K562 (cell line): ENCODE measurements at regions not wholly inside any gene's neighbourhood (a gene's known extent, or its start where the extent isn't known, plus 50 kb on each side); places are given as distances from the start of the nearest gene placed in this dataset.

Experiments used
- ATAC-seq: fragments of 200-7000 bp; cut with Tn5 transposase; 3 replicates; pipeline ENCODE4 v1.9.1; 2020; ENCODE audit warnings: moderate library complexity
- BruUV-seq: library from RNA; stranded (reverse); fragments of 400-500 nt; replicated peaks from 2 replicates; lab custom pipeline; 2021; lab: Mats Ljungman, UMichigan
- CTCF ChIA-PET: fragments of 300-600 bp; formaldehyde crosslinking; extraction: SDS; loops from one replicate; lab custom pipeline; 2021; ENCODE audit warnings: low intra/inter-chr PET ratio; lab: Yijun Ruan, JAX
- POLR2A ChIA-PET: fragments of 300-600, 350-650 bp; sonication (Branson Sonifier 250); formaldehyde crosslinking; extraction: SDS; loops from one replicate; lab custom pipeline; 2021; ENCODE audit warnings: antibody characterized with exemption, inconsistent platforms; lab: Yijun Ruan, JAX
- DNase-seq, 4 experiments: peaks; one replicate each; pipeline versions ENCODE4 v3.0.0 to v3.0.0-alpha.2; 2011 to 2018; ENCODE audit warnings: low spot score in 3 of 4, mixed read lengths in 3 of 4; ENCODE audit errors: extremely low read depth in 1 of 4
- FAIRE-seq: peaks from 2 replicates; lab custom pipeline; 2011; peaks lifted over from hg19 to GRCh38; lab: Jason Lieb, UNC
- H2AFZ ChIP-seq: 2 replicates; pipeline ENCODE4 v1.6.0; 2011; ENCODE audit warnings: low read depth, low read length, control low read depth, inconsistent platforms
- H3K27ac ChIP-seq: fragments of 200-600 bp; 3 replicates; pipeline ENCODE4 v1.8.0; 2011; ENCODE audit warnings: low read depth, mild to moderate bottlenecking, control low read depth, inconsistent platforms, low read length, moderate library complexity, mixed read lengths; ENCODE audit errors: extremely low read depth
- H3K27me3 ChIP-seq, 2 experiments: fragments of 300-600 bp in 1 of 2; 2 replicates in 1 of 2; 3 replicates in 1 of 2; pipeline versions ENCODE4 v1.6.0 to v1.8.0; 2011; ENCODE audit warnings: inconsistent platforms in 2 of 2, low read length in 2 of 2, mild to moderate bottlenecking in 1 of 2, mixed read lengths in 1 of 2, moderate library complexity in 1 of 2; ENCODE audit not compliant: control insufficient read depth in 2 of 2, insufficient read depth in 2 of 2
- H3K36me3 ChIP-seq: fragments of 300-600 bp; 3 replicates; pipeline ENCODE4 v1.8.0; 2011; ENCODE audit warnings: mild to moderate bottlenecking, low read length, inconsistent platforms; ENCODE audit not compliant: control insufficient read depth, insufficient read depth
- H3K4me1 ChIP-seq, 2 experiments: fragments of 200-600 bp in 1 of 2; replicated peaks in 1 of 2; 2 replicates in 1 of 2; 3 replicates in 1 of 2; pipeline versions ENCODE4 v1.5.1 to v1.8.0; 2011; ENCODE audit warnings: inconsistent platforms in 2 of 2, low read length in 2 of 2, mild to moderate bottlenecking in 1 of 2, mixed read lengths in 1 of 2, moderate library complexity in 1 of 2; ENCODE audit not compliant: control insufficient read depth in 2 of 2, insufficient read depth in 2 of 2
- H3K4me2 ChIP-seq: 2 replicates; pipeline ENCODE4 v1.6.1; 2011; ENCODE audit warnings: low read length, control low read depth, inconsistent platforms, mixed read lengths; ENCODE audit not compliant: insufficient read depth
- H3K4me3 ChIP-seq: fragments of 200-600 bp; sonication (generic), shearing (Covaris generic); 2 replicates; pipeline ENCODE4 v1.5.1; 2016; ENCODE audit warnings: control low read depth, inconsistent platforms
- H3K79me2 ChIP-seq: fragments of 200-600 bp; 3 replicates; pipeline ENCODE4 v1.8.0; 2011; ENCODE audit warnings: low read length, inconsistent platforms; ENCODE audit not compliant: control insufficient read depth, insufficient read depth
- H3K9ac ChIP-seq, 2 experiments: 2 replicates each; pipeline versions ENCODE4 v1.6.0 to v1.6.1; 2011; ENCODE audit warnings: low read depth in 2 of 2, low read length in 2 of 2, control low read depth in 1 of 2, inconsistent platforms in 1 of 2, mild to moderate bottlenecking in 1 of 2, mixed read lengths in 1 of 2; ENCODE audit not compliant: insufficient read depth in 1 of 2
- H3K9me1 ChIP-seq: one replicate; pipeline ENCODE4 v1.6.0; 2011; ENCODE audit warnings: inconsistent platforms, mild to moderate bottlenecking, low read length, moderate library complexity; ENCODE audit not compliant: control insufficient read depth, insufficient read depth
- H3K9me3 ChIP-seq: replicated peaks from 2 replicates; pipeline ENCODE4 v1.5.1; 2011; ENCODE audit warnings: low read depth, low read length, inconsistent platforms; ENCODE audit not compliant: control insufficient read depth, insufficient read depth
- H4K20me1 ChIP-seq: replicated peaks from 2 replicates; pipeline ENCODE4 v1.6.1; 2011; ENCODE audit warnings: low read length, inconsistent platforms, mixed read lengths; ENCODE audit not compliant: control insufficient read depth, insufficient read depth
- CHD2 ChIP-seq: IDR thresholded peaks from 2 replicates; pipeline ENCODE4 v1.6.1; 2011; ENCODE audit warnings: low read depth, low read length
- ELK1 ChIP-seq: sonication (generic); formaldehyde crosslinking; IDR thresholded peaks from 2 replicates; pipeline ENCODE4 v1.8.1; 2022; ENCODE audit warnings: missing genetic modification reagents
- GABPB1 ChIP-seq: sonication (generic); formaldehyde crosslinking; IDR thresholded peaks from 2 replicates; pipeline ENCODE4 v1.8.0; 2022; ENCODE audit warnings: mild to moderate bottlenecking, missing genetic modification reagents
- HNRNPK ChIP-seq: fragments of 200-400 bp; formaldehyde crosslinking; IDR thresholded peaks from one replicate; pipeline ENCODE4 v1.6.1; 2018; ENCODE audit warnings: mild to moderate bottlenecking, low read depth, low read length; ENCODE audit not compliant: poor library complexity, severe bottlenecking
- KLF13 ChIP-seq: fragments of 450-650 bp; IDR thresholded peaks from 2 replicates; pipeline ENCODE4 v1.6.1; 2016; ENCODE audit warnings: missing genetic modification characterization, low read depth, mild to moderate bottlenecking, missing compliant biosample characterization, moderate library complexity, borderline replicate concordance
- L3MBTL2 ChIP-seq: fragments of 450-650 bp; IDR thresholded peaks from 2 replicates; pipeline ENCODE4 v1.6.1; 2016; ENCODE audit warnings: mild to moderate bottlenecking, moderate library complexity
- MAFF ChIP-seq: IDR thresholded peaks from 2 replicates; pipeline ENCODE4 v1.6.1; 2012; ENCODE audit warnings: low read length, improper control_type of control experiment
- MED1 ChIP-seq: sonication (generic); formaldehyde crosslinking; IDR thresholded peaks from 2 replicates; pipeline ENCODE4 v1.8.1; 2023; ENCODE audit warnings: missing genetic modification reagents, borderline replicate concordance
- PHB2 ChIP-seq: fragments of 450-650 bp; IDR thresholded peaks from 2 replicates; pipeline ENCODE4 v1.6.1; 2017; ENCODE audit warnings: low read depth
- SFPQ ChIP-seq: fragments of 200-400 bp; formaldehyde crosslinking; IDR thresholded peaks from 2 replicates; pipeline ENCODE4 v1.6.1; 2017; ENCODE audit warnings: mild to moderate bottlenecking, low read depth, low read length, moderate library complexity
- YBX1 ChIP-seq: fragments of 450-650 bp; IDR thresholded peaks from 2 replicates; pipeline ENCODE4 v1.7.1; 2016; ENCODE audit warnings: mild to moderate bottlenecking
- ZFP91 ChIP-seq: sonication (generic); formaldehyde crosslinking; IDR thresholded peaks from 2 replicates; pipeline ENCODE4 v1.8.0; 2022; ENCODE audit warnings: mild to moderate bottlenecking, missing genetic modification reagents
- ZNF518B ChIP-seq: fragments of 250-450 bp; sonication (Bioruptor Pico); IDR thresholded peaks from 2 replicates; pipeline ENCODE4 v1.5.0; 2021; ENCODE audit warnings: mild to moderate bottlenecking, moderate library complexity
- ZNF551 ChIP-seq: fragments of 250-450 bp; sonication (Bioruptor Pico); IDR thresholded peaks from 2 replicates; pipeline ENCODE4 v1.5.0; 2021; ENCODE audit warnings: mild to moderate bottlenecking, moderate library complexity
- ZNF699 ChIP-seq: fragments of 250-450 bp; sonication (Bioruptor Pico); IDR thresholded peaks from 2 replicates; pipeline ENCODE4 v1.8.0; 2021; ENCODE audit warnings: mild to moderate bottlenecking, moderate library complexity; ENCODE audit not compliant: insufficient replicate concordance
- WGBS: fragments of 100-300 bp; shearing (Covaris generic); methylation state at CpG from one replicate; pipeline ENCODE4 v1.1.6; 2016; ENCODE audit warnings: low coverage, mixed read lengths; ENCODE audit not compliant: insufficient coverage; ENCODE audit errors: missing lambda C conversion rate; 5-methylcytosine and 5-hydroxymethylcytosine counted together
- in situ Hi-C: fragments of 300-500 bp; cut with MboI; formaldehyde crosslinking; loops from 4 replicates; pipeline ENCODE4 v1.15.0; 2018; ENCODE audit warnings: inconsistent platforms, mixed read lengths
- intact Hi-C: fragments of 100-400 bp; cut with micrococcal nuclease; formaldehyde crosslinking; loops from 2 replicates; pipeline ENCODE4 v1.14.2; 2022

- POLR2A ChIA-PET: interaction anchor here (0.8 kb wide), 1 partner anchor 32 kb away, joined by 3 read pairs; no protein-coding TSS in a partner anchor
- intact Hi-C loops: loop anchor here (10.0 kb wide), 1 partner anchor 187 kb away; the partner anchor contains the start of gene NUAK1
- BruUV-seq: no TSS peak
- no peak for FAIRE-seq
- Histone ChIP-seq H3K9me1 (no peaks in the 10 kb centered on the region), H3K4me3 (no peak overlapping the region), H3K27me3 (no peaks in the 10 kb centered on the region), H3K9ac (no peak overlapping the region), H3K4me2 (no peak overlapping the region), H4K20me1 (no peaks in the 10 kb centered on the region), H3K9me3 (no peaks in the 10 kb centered on the region), H3K36me3 (no peaks in the 10 kb centered on the region), H2AFZ (no peak overlapping the region), H3K79me2 (no peaks in the 10 kb centered on the region), H3K4me1 (no peaks in the 10 kb centered on the region; a peak in 1 of 5 replicates), H3K27ac (no peak overlapping the region)
- no peak for ATAC-seq
- WGBS: 44% methylated on average over 5 of the region's 5 CpGs
- CTCF ChIA-PET: no interaction called here
- no peak for DNase-seq
- in situ Hi-C loops: no loop called here
- TF ChIP-seq MED1 (no peak), YBX1 (no peak), L3MBTL2 (no peak), ZNF551 (CRISPR knock-in tag) (no peak), KLF13 (tag) (no peak), MAFF (no peak), ZFP91 (no peak), ELK1 (CRISPR knock-in tag) (no peak), SFPQ (no peak), PHB2 (no peak), CHD2 (no peak), ZNF699 (CRISPR knock-in tag) (no peak), ZNF518B (CRISPR knock-in tag) (no peak), GABPB1 (CRISPR knock-in tag) (no peak), HNRNPK (no peak)
These were observed 190.8 kb downstream of the NUAK1 start for GRCh38 chr12:105947906-105948305.
